Aorta (tissue), 5 donors: ENCODE measurements at regions not wholly inside any gene's neighbourhood (a gene's known extent, or its start where the extent isn't known, plus 50 kb on each side); places are given as distances from the start of the nearest gene placed in this dataset.

Experiments
- ATAC-seq: fragments of 200-7000 bp; cut with Tn5 transposase; one replicate; pipeline ENCODE4 v1.9.1; 2022; ENCODE audit warnings: moderate library complexity; ENCODE audit not compliant: low FRiP score
- DNase-seq, 2 donors: peaks; one replicate each; pipeline ENCODE4 v3.0.0-alpha.2; 2020
- H3K27ac ChIP-seq, 2 donors: one replicate each; pipeline ENCODE4 v1.5.1; 2013; ENCODE audit warnings: low read length in 2 of 2, mild to moderate bottlenecking in 2 of 2, moderate library complexity in 2 of 2, control low read depth in 1 of 2, inconsistent platforms in 1 of 2, low read depth in 1 of 2
- H3K27me3 ChIP-seq, 2 donors: one replicate each; pipeline ENCODE4 v1.6.1; 2013; ENCODE audit warnings: control low read depth in 1 of 2, low read length in 1 of 2, mild to moderate bottlenecking in 1 of 2, moderate library complexity in 1 of 2; ENCODE audit not compliant: insufficient read depth in 2 of 2, control insufficient read depth in 1 of 2
- H3K36me3 ChIP-seq, 2 donors: one replicate each; pipeline ENCODE4 v1.6.1; 2013; ENCODE audit warnings: control low read depth in 1 of 2, low read length in 1 of 2, mild to moderate bottlenecking in 1 of 2; ENCODE audit not compliant: insufficient read depth in 2 of 2, control insufficient read depth in 1 of 2
- H3K4me1 ChIP-seq, 2 donors: one replicate each; pipeline ENCODE4 v1.6.1; 2013; ENCODE audit warnings: low read length in 2 of 2, control low read depth in 1 of 2, mild to moderate bottlenecking in 1 of 2, moderate library complexity in 1 of 2; ENCODE audit not compliant: insufficient read depth in 2 of 2, control insufficient read depth in 1 of 2
- H3K4me3 ChIP-seq, 2 donors: one replicate each; pipeline ENCODE4 v1.5.1; 2013; ENCODE audit warnings: low read length in 2 of 2, control low read depth in 1 of 2, mild to moderate bottlenecking in 1 of 2
- H3K9me3 ChIP-seq: one replicate; pipeline ENCODE4 v1.6.1; 2013; ENCODE audit warnings: mild to moderate bottlenecking, low read length; ENCODE audit not compliant: control insufficient read depth
- WGBS, 2 donors: extraction: QIAGEN DNeasy Blood & Tissue Kit; methylation state at CpG; one replicate each; pipeline ENCODE4 v1.1.7; 2013; 5-methylcytosine and 5-hydroxymethylcytosine counted together
- intact Hi-C, 2 donors: fragments of 100-400 bp; cut with DNase I; formaldehyde crosslinking; loops; one replicate each; pipeline versions ENCODE4 v1.14.2 to v1.15.0; 2022
- donor health status: healthy with polysubstance abuse.
- donor health status: Bipolar disorder and iron deficiency.
- donor health status: DM: no; HTN: no; CAD: no.
- donor health status: DM: no; HTN: no; CAD: no.
- donor health status: DM: yes; HTN: yes; CAD: no.

DNA sequence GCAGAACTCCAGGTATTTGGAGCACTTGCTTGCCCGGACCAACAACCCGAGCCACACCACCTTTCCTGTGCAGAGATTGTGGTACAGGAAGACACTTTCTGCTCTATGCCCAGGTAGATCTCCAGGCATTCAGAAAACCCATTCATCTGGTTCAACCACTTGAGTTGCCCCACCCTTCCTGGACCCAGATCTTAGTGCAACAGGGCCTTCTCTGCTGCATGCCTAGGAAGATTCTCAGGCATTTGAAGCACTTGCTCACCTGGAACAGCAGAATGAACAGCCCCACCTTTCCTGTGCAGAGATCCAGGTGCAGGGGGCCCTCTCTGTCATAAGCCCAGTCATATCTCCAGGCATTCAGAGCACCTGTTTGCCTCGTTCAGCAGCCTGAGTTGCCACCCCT, 412.8 kb upstream of the MGAT4C start:
- no peaks in the 10 kb centered on the region for H3K9me3 ChIP-seq
- H3K36me3 ChIP-seq: no peaks in the 10 kb centered on the region
- 90% methylated on average over 3 of the region's 3 CpGs for WGBS, 2 donors
- no peak overlapping the region for H3K4me3 ChIP-seq
- no peaks in the 10 kb centered on the region for H3K4me1 ChIP-seq
- ATAC-seq (no peak), DNase-seq (no peak)
- H3K27me3 ChIP-seq: no peaks in the 10 kb centered on the region
- no peak overlapping the region for H3K27ac ChIP-seq
- intact Hi-C loops: no loop called here

DNA sequence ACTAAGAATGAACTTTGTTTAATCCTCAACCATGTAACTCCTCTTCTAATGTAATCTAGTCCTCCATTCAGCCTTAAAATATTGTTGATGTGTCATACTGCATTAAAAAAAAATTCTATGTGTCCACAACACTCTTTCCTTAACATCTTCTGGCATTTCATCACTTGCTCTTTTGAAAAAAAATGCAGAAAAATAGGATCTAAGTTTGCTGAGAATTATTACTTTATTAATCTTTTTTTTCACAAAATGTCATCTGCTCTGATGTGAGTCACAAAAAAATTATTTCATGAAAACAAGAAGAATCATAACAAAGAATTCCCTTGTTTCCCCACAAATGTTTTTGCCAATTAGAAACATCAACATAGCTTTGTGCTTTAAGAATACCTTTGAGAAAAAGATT, 410.1 kb upstream of the MGAT4C start:
- intact Hi-C loops: no loop called here
- DNase-seq: no peak
- no peaks in the 10 kb centered on the region for H3K36me3 ChIP-seq
- H3K9me3 ChIP-seq: no peaks in the 10 kb centered on the region
- no peak overlapping the region for H3K27ac ChIP-seq
- no peaks in the 10 kb centered on the region for H3K4me1 ChIP-seq
- H3K27me3 ChIP-seq: no peaks in the 10 kb centered on the region
- no peak overlapping the region for H3K4me3 ChIP-seq
- no peak for ATAC-seq

DNA sequence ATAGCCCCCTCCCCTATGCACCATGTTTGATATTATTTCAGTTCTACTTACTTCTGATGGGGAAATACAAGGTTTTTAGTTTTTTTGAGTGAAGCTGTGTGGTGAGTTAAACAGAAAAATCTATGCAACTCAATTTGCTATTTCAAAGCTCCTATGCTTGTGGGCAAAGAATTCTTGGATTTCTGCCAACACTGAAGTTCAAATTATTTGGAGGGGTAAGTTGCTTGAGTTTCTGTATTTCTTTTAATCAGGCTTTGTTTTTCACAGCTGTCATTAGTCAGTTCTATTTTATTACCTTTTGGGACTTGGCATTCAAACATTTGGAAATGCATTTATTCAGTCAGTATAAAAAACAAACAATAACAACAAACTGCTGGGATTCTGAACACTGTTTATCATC, 407.5 kb upstream of the MGAT4C start:
- no peak for ATAC-seq
- intact Hi-C loops: no loop called here
- no peaks in the 10 kb centered on the region for H3K9me3 ChIP-seq
- H3K4me1 ChIP-seq: no peaks in the 10 kb centered on the region
- no peak overlapping the region for H3K27ac ChIP-seq
- H3K4me3 ChIP-seq: no peak overlapping the region
- H3K36me3 ChIP-seq: no peaks in the 10 kb centered on the region
- DNase-seq: no peak
- H3K27me3 ChIP-seq: no peaks in the 10 kb centered on the region

DNA sequence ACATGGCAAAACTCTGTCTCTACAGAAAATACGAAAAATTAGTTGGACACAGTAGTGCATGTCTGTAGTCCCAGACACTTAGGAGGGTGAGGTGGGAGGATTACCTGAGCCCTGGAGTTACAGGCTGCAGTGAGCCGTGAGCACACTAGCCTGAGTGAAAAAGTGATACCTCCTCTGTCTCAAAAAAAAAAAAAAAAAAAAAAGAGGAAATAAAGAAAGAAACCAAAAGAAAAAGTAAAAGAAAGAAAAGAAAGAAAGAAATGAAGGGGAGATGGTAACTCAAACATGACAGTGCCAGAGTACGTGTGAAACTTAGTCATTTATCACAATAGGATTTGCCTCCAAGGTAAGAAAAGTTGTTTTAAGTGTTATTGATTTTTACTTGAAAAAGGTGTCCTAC, 407.0 kb upstream of the MGAT4C start:
- 90% methylated on average over 3 of the region's 3 CpGs for WGBS, 2 donors
- H3K4me3 ChIP-seq: no peak overlapping the region
- ATAC-seq (no peak), DNase-seq (no peak)
- H3K27ac ChIP-seq: no peak overlapping the region
- no peaks in the 10 kb centered on the region for H3K27me3 ChIP-seq
- no peaks in the 10 kb centered on the region for H3K4me1 ChIP-seq
- H3K9me3 ChIP-seq: no peaks in the 10 kb centered on the region
- intact Hi-C loops: no loop called here
- no peaks in the 10 kb centered on the region for H3K36me3 ChIP-seq

DNA sequence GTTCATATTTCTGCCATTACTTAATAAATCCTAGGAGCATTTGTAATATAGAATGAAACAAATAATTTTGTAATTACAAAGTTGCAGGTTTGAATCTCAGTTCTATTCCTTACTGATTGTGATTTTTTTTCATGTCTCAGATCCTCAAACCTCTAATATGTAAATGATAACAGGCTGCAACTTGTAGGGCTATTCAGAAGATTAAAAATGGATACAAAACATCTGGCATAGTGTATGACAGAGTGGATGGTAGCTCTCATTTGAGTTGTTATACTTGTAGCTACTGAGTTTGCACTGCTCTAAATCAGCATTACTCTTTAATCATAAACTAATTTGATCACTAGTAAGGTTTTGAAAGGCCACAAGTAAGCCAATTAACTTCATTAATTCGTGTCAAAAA, 406.3 kb upstream of the MGAT4C start:
- no peak overlapping the region for H3K27ac ChIP-seq
- H3K9me3 ChIP-seq: no peaks in the 10 kb centered on the region
- no peaks in the 10 kb centered on the region for H3K4me1 ChIP-seq
- no peak overlapping the region for H3K4me3 ChIP-seq
- intact Hi-C loops: no loop called here
- no peaks in the 10 kb centered on the region for H3K27me3 ChIP-seq
- DNase-seq (no peak), ATAC-seq (no peak)
- no peaks in the 10 kb centered on the region for H3K36me3 ChIP-seq
- 77 to 83% methylated on average over 1 of the region's 1 CpG for WGBS, 2 donors

DNA sequence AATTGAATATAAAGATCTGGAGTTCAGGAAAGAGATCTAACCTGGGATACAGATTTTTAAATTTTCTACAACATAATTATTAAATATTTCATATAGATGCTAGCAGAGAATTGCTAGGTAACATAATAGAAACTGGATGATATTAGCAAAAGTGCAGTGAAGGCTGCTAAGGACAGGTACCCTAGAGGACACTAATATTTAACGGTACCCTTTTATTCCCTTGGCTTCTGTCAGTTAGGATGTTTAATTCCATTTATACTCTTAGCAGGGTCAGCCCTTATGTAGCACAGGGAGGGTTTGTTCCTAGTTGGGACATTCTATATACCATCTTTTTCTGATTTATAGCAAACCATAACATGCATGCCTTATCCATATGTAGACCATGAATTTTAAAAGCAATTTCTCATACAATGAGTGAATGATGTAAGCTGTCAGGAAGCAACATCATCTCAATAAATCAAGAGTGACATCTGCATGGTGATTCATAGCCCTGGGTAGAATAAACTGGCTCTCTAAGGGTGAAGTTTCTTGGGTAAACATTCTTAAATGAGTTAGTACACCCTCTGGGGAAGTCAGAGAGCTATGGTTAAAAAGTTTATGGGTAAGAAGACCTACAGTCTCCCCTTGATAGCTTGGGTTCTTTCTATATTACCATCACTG, 404.4 kb upstream of the MGAT4C start:
- intact Hi-C loops: no loop called here
- Histone ChIP-seq H3K4me3 (no peak overlapping the region), H3K36me3 (no peaks in the 10 kb centered on the region), H3K27me3 (no peaks in the 10 kb centered on the region), H3K27ac (no peak overlapping the region), H3K4me1 (no peaks in the 10 kb centered on the region), H3K9me3 (no peaks in the 10 kb centered on the region)
- WGBS, 2 donors: 8 to 29% methylated on average over 1 of the region's 1 CpG
- ATAC-seq (no peak), DNase-seq (no peak)

DNA sequence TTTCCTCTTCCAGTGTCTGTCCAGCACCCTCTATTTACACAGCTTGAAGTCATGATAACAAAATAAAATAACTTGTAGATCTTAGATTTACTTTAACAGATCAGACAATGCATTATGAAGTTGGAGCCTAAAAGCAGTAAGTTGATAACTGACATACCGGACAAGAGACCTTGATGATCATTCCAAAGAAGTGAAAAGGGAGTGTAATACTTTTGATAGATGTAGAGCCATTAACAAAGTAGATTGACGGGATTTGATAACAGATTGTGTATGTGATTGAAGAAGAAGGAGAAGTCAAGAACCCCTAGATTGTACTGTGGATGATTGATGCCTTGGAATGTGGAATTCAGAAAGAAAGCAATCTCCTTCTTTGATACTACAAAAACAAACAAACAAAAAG, 403.8 kb upstream of the MGAT4C start:
- no peak for DNase-seq

DNA sequence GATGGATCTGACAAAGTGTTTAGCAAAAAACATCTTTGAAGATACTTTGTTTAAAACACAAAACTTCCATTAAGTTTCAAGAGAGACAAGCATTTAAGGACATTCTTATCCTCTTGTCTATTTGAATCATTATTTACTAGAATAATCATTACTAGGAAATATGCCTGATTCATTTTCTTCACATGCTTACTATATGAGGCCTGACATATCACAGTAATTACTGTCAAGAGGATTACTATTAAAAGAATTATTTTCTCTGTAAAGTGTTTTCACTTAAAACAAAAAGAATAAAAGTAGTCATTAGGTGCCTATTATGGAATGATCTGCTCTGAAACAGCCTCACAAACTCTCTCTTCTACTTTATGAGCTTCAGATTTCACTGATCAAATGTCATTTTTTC, 402.1 kb upstream of the MGAT4C start:
- no peak overlapping the region for H3K27ac ChIP-seq
- ATAC-seq (no peak), DNase-seq (no peak)
- H3K4me1 ChIP-seq: no peaks in the 10 kb centered on the region
- intact Hi-C loops: no loop called here
- no peaks in the 10 kb centered on the region for H3K9me3 ChIP-seq
- H3K27me3 ChIP-seq: no peaks in the 10 kb centered on the region
- H3K36me3 ChIP-seq: no peaks in the 10 kb centered on the region
- H3K4me3 ChIP-seq: no peak overlapping the region

More for the DNA sequence above, 403.8 kb upstream of the MGAT4C start:
- 68 to 87% methylated on average over 2 of the region's 2 CpGs for WGBS, 2 donors
- intact Hi-C loops: no loop called here
- Histone ChIP-seq H3K9me3 (no peaks in the 10 kb centered on the region), H3K4me1 (no peaks in the 10 kb centered on the region), H3K27ac (no peak overlapping the region), H3K36me3 (no peaks in the 10 kb centered on the region), H3K4me3 (no peak overlapping the region), H3K27me3 (no peaks in the 10 kb centered on the region)
- no peak for ATAC-seq

DNA sequence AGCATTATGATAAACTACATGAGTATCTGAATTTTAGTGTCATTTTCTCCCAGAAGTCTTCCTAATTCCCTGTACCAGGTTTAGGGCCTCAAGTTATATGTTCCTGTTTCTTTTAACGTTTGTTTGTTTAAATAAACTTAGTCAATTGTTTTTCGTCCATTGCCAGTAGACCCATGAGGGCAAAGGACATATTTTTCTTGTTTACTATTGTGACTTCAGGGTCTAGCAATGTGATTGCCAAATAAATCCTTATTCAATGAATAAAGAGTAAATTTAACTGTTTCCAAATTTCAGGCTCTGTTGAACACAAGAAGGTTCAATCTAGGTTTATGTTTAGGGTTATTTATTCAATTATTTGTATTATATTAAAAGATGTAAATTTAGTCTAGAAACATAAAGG, 391.6 kb upstream of the MGAT4C start:
- WGBS, 2 donors: 69 to 71% methylated on average over 2 of the region's 2 CpGs
- no peak for ATAC-seq
- no peaks in the 10 kb centered on the region for H3K36me3 ChIP-seq
- H3K9me3 ChIP-seq: peaks cover 2% of the 10 kb centered on the region
- intact Hi-C loops: no loop called here
- no peak overlapping the region for H3K27ac ChIP-seq
- H3K4me1 ChIP-seq: no peaks in the 10 kb centered on the region
- H3K27me3 ChIP-seq: no peaks in the 10 kb centered on the region
- no peak overlapping the region for H3K4me3 ChIP-seq
- DNase-seq: no peak
